BE2C (cell line): ENCODE measurements at regions not wholly inside any gene's neighbourhood (a gene's known extent, or its start where the extent isn't known, plus 50 kb on each side); places are given as distances from the start of the nearest gene placed in this dataset.

Experiments
- DNase-seq: peaks from one replicate; pipeline ENCODE4 v3.0.0-alpha.2; 2020
- H3K27me3 ChIP-seq: fragments of 250-450 bp; sonication (Bioruptor Pico); 2 replicates; pipeline ENCODE4 v1.5.1; 2020; ENCODE audit warnings: mild to moderate bottlenecking
- H3K36me3 ChIP-seq: fragments of 250-450 bp; sonication (Bioruptor Pico); 2 replicates; pipeline ENCODE4 v1.5.1; 2020; ENCODE audit warnings: mild to moderate bottlenecking
- H3K4me1 ChIP-seq: fragments of 250-450 bp; sonication (Bioruptor Pico); 2 replicates; pipeline ENCODE4 v1.5.1; 2020
- H3K4me3 ChIP-seq: 2 replicates; pipeline ENCODE4 v1.5.1; 2011; ENCODE audit warnings: low read depth, low read length
- H3K9me3 ChIP-seq: fragments of 250-450 bp; sonication (Bioruptor Pico); 2 replicates; pipeline ENCODE4 v1.5.1; 2020
- TF ChIP-seq, protein P1 (sequence below): IDR thresholded peaks from 2 replicates; pipeline ENCODE4 v1.5.1; 2012; ENCODE audit warnings: mild to moderate bottlenecking, low read depth, low read length

DNA sequence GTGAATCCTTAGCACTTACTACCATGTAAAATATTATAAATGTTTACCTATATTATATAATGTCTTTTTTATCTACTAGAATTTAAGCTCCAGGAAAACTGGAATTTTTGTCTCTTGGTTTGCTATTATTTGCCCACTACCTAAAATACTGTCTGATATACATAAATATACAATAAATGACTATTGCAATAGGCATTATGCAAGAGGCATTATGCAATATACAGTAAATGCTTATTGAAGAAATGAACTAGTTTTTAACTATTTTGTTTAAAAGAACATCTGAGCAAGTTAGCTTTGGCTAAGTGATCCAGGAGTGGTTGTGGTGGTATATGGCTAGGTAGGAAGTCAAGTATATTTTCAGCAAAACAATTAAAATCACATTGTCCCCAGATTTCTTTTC is 640.2 kb upstream of the PKN2 start:
- H3K27me3 ChIP-seq = no peaks in the 10 kb centered on the region
- TF ChIP-seq, protein P1, sequence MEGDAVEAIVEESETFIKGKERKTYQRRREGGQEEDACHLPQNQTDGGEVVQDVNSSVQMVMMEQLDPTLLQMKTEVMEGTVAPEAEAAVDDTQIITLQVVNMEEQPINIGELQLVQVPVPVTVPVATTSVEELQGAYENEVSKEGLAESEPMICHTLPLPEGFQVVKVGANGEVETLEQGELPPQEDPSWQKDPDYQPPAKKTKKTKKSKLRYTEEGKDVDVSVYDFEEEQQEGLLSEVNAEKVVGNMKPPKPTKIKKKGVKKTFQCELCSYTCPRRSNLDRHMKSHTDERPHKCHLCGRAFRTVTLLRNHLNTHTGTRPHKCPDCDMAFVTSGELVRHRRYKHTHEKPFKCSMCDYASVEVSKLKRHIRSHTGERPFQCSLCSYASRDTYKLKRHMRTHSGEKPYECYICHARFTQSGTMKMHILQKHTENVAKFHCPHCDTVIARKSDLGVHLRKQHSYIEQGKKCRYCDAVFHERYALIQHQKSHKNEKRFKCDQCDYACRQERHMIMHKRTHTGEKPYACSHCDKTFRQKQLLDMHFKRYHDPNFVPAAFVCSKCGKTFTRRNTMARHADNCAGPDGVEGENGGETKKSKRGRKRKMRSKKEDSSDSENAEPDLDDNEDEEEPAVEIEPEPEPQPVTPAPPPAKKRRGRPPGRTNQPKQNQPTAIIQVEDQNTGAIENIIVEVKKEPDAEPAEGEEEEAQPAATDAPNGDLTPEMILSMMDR = no peak
- H3K36me3 ChIP-seq = no peaks in the 10 kb centered on the region
- no peak overlapping the region for H3K4me3 ChIP-seq
- H3K9me3 ChIP-seq = no peaks in the 10 kb centered on the region
- DNase-seq = no peak
- H3K4me1 ChIP-seq = no peaks in the 10 kb centered on the region

DNA sequence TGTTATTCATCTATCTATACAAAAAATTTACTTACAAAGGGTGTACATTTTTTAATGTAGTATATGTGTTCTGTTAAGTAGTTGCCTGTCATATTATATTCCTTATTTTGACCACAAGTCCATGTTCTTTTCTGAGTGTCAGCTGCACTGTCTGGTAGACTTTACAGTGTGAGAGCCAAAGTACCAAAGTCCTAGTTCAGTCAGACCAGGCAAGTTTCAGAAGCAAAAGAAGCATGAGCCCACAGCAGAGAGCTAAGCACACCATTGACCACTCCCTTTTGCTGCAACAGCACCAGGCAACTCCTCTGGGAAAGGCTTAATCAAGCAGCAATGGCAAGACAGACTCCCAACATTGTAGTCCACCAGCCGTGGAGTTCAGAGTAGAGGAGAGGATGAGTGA is 631.9 kb upstream of the PKN2 start:
- no peak for DNase-seq
- H3K9me3 ChIP-seq = no peaks in the 10 kb centered on the region
- TF ChIP-seq, protein P1 = no peak

DNA sequence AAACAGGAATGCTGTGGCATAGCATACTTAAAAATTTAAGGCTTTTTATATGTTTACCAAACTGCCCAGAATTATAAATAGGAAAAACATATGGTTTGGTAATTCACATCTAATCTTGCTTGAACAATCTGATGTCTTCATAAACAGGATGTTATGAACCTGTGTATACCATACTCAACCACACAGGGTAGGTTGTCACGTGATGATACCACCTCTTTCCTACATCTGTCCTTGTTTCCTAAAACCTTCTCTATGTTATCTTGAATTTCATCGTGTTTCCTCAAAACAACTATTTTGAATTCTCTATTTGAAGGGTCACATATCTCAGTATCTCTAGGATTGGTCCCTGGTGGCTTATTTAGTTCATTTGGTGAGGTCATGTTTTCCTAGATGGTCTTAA is 631.0 kb upstream of the PKN2 start:
- TF ChIP-seq, protein P1 = no peak
- no peaks in the 10 kb centered on the region for H3K4me1 ChIP-seq
- H3K36me3 ChIP-seq = no peaks in the 10 kb centered on the region
- no peak overlapping the region for H3K4me3 ChIP-seq
- DNase-seq = no peak
- H3K9me3 ChIP-seq = no peaks in the 10 kb centered on the region
- H3K27me3 ChIP-seq = no peaks in the 10 kb centered on the region

More for the DNA sequence above, 631.9 kb upstream of the PKN2 start:
- Histone ChIP-seq H3K4me1 (no peaks in the 10 kb centered on the region), H3K4me3 (no peak overlapping the region), H3K27me3 (no peaks in the 10 kb centered on the region), H3K36me3 (no peaks in the 10 kb centered on the region)

DNA sequence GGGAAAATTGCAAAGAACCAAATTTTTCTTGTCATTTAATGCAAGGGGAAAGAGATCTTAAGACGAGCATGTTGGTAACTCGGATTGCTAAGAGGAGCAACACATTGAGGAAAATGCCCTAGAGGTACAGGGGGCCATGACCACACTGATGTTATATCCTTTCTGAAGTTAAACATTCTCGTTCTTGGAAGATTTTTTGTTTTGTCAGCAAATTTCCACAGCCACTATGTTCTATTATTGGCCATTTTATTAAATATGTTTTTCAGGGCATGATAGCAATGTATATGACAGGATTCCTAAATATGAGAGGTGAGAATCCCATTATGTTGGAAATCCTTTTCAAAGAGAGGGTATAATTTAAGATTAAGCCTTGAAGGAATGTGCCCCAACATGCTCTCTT is 627.2 kb upstream of the PKN2 start:
- DNase-seq = no peak
- Histone ChIP-seq H3K4me1 (no peaks in the 10 kb centered on the region), H3K36me3 (no peaks in the 10 kb centered on the region), H3K27me3 (no peaks in the 10 kb centered on the region), H3K4me3 (no peak overlapping the region), H3K9me3 (no peaks in the 10 kb centered on the region)
- TF ChIP-seq, protein P1 = no peak

DNA sequence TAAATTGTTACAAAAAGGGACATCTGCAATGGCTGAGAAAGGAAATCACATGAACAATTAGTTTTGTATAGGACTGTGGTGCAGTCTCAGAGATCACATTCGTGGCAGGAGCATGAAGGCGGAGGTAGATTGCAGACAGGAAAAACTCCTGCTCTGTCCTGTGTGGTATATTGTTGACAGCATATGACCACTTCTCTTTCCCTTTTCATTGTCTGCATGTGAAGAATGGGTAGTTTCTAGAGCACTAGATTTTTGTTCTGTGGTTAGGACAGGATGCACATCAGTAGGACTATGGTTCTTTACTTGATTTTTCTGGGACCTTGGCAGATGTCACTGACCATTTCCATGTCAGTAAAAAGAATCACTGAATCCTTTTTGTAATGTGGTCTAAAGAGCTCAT is 625.9 kb upstream of the PKN2 start:
- no peaks in the 10 kb centered on the region; the same call in 1 of the 2 replicates for H3K4me1 ChIP-seq
- TF ChIP-seq, protein P1 = no peak
- H3K36me3 ChIP-seq = no peaks in the 10 kb centered on the region
- H3K4me3 ChIP-seq = no peak overlapping the region
- no peaks in the 10 kb centered on the region for H3K9me3 ChIP-seq
- no peak for DNase-seq
- no peaks in the 10 kb centered on the region for H3K27me3 ChIP-seq

DNA sequence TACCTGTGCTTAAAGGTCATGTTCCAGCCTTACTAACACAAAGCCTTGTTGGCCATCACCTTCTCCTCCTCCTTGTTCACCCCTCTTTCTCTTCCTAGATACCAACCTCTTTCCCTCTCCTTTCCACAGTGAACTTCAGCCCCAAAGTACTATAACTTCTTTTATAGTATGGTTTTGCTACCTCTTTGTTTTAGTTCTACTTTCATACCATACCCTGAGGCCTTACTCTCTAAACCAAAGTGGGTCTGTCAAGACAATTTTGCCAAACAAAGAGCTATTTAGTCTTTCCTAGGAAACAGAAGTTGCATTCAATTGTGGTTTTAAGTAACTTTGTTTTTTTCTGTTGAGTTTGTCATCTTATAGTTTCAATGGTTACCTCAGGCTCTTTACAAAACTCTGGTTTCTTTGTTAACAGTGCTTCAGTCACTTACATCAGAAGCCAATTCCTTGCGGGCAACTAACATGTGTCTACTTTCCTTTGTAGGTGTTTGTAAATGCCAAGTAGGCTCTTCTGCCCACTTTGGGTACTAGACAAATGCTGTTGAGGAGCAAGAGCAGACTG is 623.9 kb upstream of the PKN2 start:
- no peaks in the 10 kb centered on the region for H3K9me3 ChIP-seq
- no peaks in the 10 kb centered on the region for H3K27me3 ChIP-seq
- H3K4me1 ChIP-seq = no peaks in the 10 kb centered on the region; the same call in none of the 2 replicates
- H3K36me3 ChIP-seq = no peaks in the 10 kb centered on the region
- no peak overlapping the region for H3K4me3 ChIP-seq
- DNase-seq = no peak
- TF ChIP-seq, protein P1 = no peak
